Ecto neural progenitor cell (in vitro differentiated cells): ENCODE measurements at regions not wholly inside any gene's neighbourhood (a gene's known extent, or its start where the extent isn't known, plus 50 kb on each side); places are given as distances from the start of the nearest gene placed in this dataset.
"Not testable (repeated sequence)": the region's sequence is repeated elsewhere in the genome, so short reads cannot be mapped to it uniquely, and the experiment has no call there.

Experiments used
- DNase-seq: peaks from one replicate; pipeline ENCODE4 v3.0.0-alpha.2; 2018; ENCODE audit warnings: low spot score

- no peak for DNase-seq
These were observed 265.4 kb downstream of the FAM43A start for GRCh38 chr3:194950906-194951628.

- DNase-seq: not testable (repeated sequence)
These were observed 265.9 kb downstream of the FAM43A start for GRCh38 chr3:194951629-194951920.

GRCh38 chr3:194951931-194952582 lies 266.4 kb downstream of the FAM43A start:
- DNase-seq: no peak

- no peak for DNase-seq
These were observed 267.2 kb downstream of the FAM43A start for GRCh38 chr3:194952841-194953241.

- no peak for DNase-seq
These were observed 267.6 kb downstream of the FAM43A start for GRCh38 chr3:194953291-194953690.

- DNase-seq: no peak
These were observed 269.9 kb downstream of the FAM43A start for GRCh38 chr3:194955546-194955945.

- DNase-seq: no peak
These were observed 270.5 kb downstream of the FAM43A start for GRCh38 chr3:194955979-194956696.

- peak; percentile 27 for DNase-seq
These were observed 271.2 kb downstream of the FAM43A start for GRCh38 chr3:194956697-194957396.

GRCh38 chr3:194957743-194958240 lies 272.1 kb downstream of the FAM43A start:
- DNase-seq: peak; percentile 19

GRCh38 chr3:194959217-194959616 lies 273.5 kb downstream of the FAM43A start:
- DNase-seq: peak; percentile 28

- peak; percentile 9 for DNase-seq
These were observed 274.0 kb downstream of the FAM43A start for GRCh38 chr3:194959666-194960065.

- DNase-seq: no peak
These were observed 274.9 kb downstream of the FAM43A start for GRCh38 chr3:194960446-194961032.

GRCh38 chr3:194961149-194961548 lies 275.5 kb downstream of the FAM43A start:
- no peak for DNase-seq

- DNase-seq: no peak
These were observed 275.9 kb downstream of the FAM43A start for GRCh38 chr3:194961571-194961970.

GRCh38 chr3:194962056-194962455 lies 276.4 kb downstream of the FAM43A start:
- DNase-seq: no peak

- DNase-seq: no peak
These were observed 279.1 kb downstream of the FAM43A start for GRCh38 chr3:194964809-194965208.

GRCh38 chr3:194967151-194968117 lies 281.8 kb downstream of the FAM43A start:
- DNase-seq: no peak

- DNase-seq: no peak
These were observed 284.4 kb downstream of the FAM43A start for GRCh38 chr3:194970066-194970465.

- DNase-seq: no peak
These were observed 285.3 kb downstream of the FAM43A start for GRCh38 chr3:194971009-194971408.

- DNase-seq: no peak
These were observed 286.3 kb downstream of the FAM43A start for GRCh38 chr3:194971965-194972364.

- no peak for DNase-seq
These were observed 287.0 kb downstream of the FAM43A start for GRCh38 chr3:194972641-194973040.
